GM18873 (cell line): ENCODE measurements at regions not wholly inside any gene's neighbourhood (a gene's known extent, or its start where the extent isn't known, plus 50 kb on each side); places are given as distances from the start of the nearest gene placed in this dataset.

Experiments used
- ATAC-seq: cut with Tn5 transposase; IDR thresholded peaks from one replicate; pipeline ENCODE4 v1.9.1; 2021; ENCODE audit warnings: mild to moderate bottlenecking, moderate library complexity, moderate number of reproducible peaks; ENCODE audit not compliant: unreplicated experiment, low FRiP score

DNA sequence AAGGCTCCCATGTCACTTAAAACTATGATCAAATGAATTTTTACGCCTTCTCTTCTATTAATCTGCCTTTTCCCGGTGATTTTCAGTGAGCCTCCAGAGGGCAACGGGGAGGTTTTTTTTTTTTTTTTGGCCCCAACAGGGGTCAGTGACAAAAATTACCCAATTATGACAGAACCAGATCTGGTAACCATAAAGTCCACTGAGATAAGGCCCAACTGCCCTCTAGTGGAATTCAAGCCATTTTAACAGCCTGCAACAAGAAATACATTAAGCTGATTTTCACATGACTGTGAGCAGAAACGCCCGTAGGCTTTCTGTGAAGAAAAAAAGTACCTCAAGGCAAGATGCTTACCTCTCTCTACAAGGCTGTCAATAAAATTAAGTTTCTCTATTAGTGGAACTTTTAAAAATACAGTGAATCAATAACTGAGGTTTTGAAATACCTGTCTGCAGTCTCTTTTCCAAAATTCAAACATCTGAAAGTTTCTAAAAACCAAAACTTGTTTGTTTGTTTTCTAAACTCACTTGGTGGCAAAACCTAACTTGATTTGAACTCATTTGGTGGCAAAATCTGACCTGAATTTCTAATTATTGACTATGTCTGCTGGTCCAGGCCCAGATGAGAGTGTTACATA is 49.7 kb upstream of the FST start:
- no peak for ATAC-seq
